Cardiac fibroblast (primary cell): ENCODE measurements at regions not wholly inside any gene's neighbourhood (a gene's known extent, or its start where the extent isn't known, plus 50 kb on each side); places are given as distances from the start of the nearest gene placed in this dataset.
"Not testable (repeated sequence)": the region's sequence is repeated elsewhere in the genome, so short reads cannot be mapped to it uniquely, and the experiment has no call there.

Source experiments
- DNase-seq, 2 donors: peaks; one replicate each; pipeline versions ENCODE4 v3.0.0 to v3.0.0-alpha.2; 2010; ENCODE audit warnings: low read depth in 2 of 2
- H3K4me3 ChIP-seq, 2 donors: replicated peaks in 1 of 2; 1 replicate in 1 of 2; 2 replicates in 1 of 2; pipeline ENCODE4 v1.5.1; 2011; ENCODE audit warnings: low read depth in 2 of 2, low read length in 2 of 2, mild to moderate bottlenecking in 2 of 2, moderate library complexity in 1 of 2
- CTCF ChIP-seq: IDR thresholded peaks from one replicate; pipeline ENCODE4 v1.5.1; 2011; ENCODE audit warnings: low read depth, mild to moderate bottlenecking, low read length, inconsistent platforms

- no peak for TF ChIP-seq CTCF
- no peak overlapping the region for H3K4me3 ChIP-seq
- DNase-seq: no peak
Measured at GRCh38 chr3:145251311-145251710, 909.7 kb downstream of the PLOD2 start.

GRCh38 chr3:145257967-145258366, 903.0 kb downstream of the PLOD2 start:
- not testable (repeated sequence) for H3K4me3 ChIP-seq, DNase-seq

- TF ChIP-seq CTCF: no peak
- DNase-seq: no peak
- H3K4me3 ChIP-seq: no peak overlapping the region
Measured at GRCh38 chr3:145259166-145259880, 901.7 kb downstream of the PLOD2 start.

GRCh38 chr3:145263458-145263857, 897.5 kb downstream of the PLOD2 start:
- DNase-seq, H3K4me3 ChIP-seq: not testable (repeated sequence)

- H3K4me3 ChIP-seq: no peak overlapping the region
- no peak for TF ChIP-seq CTCF
- DNase-seq: no peak
Measured at GRCh38 chr3:145266368-145266767, 894.6 kb downstream of the PLOD2 start.

GRCh38 chr3:145269106-145269505, 891.9 kb downstream of the PLOD2 start:
- no peak for DNase-seq
- no peak for TF ChIP-seq CTCF
- H3K4me3 ChIP-seq: no peak overlapping the region

GRCh38 chr3:145272684-145273083, 888.3 kb downstream of the PLOD2 start:
- DNase-seq: peak in 1 of 2 donors; percentile 56
- no peak for TF ChIP-seq CTCF
- no peak overlapping the region for H3K4me3 ChIP-seq

GRCh38 chr3:145282505-145282904, 878.5 kb downstream of the PLOD2 start:
- DNase-seq: no peak
- H3K4me3 ChIP-seq: no peak overlapping the region
- no peak for TF ChIP-seq CTCF
